GM19239 (cell line): ENCODE measurements at regions not wholly inside any gene's neighbourhood (a gene's known extent, or its start where the extent isn't known, plus 50 kb on each side); places are given as distances from the start of the nearest gene placed in this dataset.

Source experiments
- DNase-seq: peaks from one replicate; pipeline ENCODE4 v3.0.0; 2011; ENCODE audit warnings: low spot score; ENCODE audit not compliant: insufficient read length
- FAIRE-seq: peaks from 2 replicates; lab custom pipeline; 2011; peaks lifted over from hg19 to GRCh38; lab: Jason Lieb, UNC

DNA sequence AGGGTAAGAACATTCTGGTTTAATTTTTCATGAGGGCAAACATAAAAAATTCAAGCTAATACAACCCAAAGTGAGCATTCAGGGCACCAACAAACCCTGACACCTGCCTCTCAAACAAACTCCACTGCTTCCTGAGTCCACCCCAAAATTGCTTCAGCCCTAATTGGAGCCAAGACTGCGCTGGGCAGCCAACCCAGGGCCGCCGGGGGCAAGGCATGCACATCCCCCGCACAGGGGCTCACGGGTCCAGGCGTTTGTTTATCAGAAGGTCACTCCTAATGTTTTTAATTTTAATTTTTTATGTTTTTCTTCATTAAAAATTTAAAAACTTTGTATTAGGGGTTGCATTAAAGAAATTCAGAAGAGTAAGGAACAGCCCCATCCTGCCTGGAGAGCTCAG lies 459.1 kb upstream of the CDH4 start:
- no peak for DNase-seq
- no peak for FAIRE-seq

DNA sequence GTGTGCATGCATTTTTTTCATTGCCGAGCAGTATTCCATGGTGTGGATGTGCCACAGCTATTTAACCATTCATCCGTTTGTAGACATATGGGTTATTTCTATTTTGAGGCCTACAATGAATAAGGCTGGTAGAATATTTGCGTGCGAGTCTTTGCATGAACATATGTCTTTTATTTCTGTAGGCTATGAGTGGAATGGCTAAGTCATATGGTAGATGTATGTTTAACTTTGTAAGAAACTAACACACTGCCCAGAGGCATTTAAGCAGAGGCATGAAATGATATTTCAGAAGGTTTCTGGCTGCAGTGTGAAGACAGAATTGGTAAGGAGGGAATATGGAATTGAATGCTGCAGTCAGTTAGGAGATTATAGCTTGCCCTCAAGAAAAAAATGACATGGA lies 457.4 kb upstream of the CDH4 start:
- DNase-seq (no peak), FAIRE-seq (no peak)

DNA sequence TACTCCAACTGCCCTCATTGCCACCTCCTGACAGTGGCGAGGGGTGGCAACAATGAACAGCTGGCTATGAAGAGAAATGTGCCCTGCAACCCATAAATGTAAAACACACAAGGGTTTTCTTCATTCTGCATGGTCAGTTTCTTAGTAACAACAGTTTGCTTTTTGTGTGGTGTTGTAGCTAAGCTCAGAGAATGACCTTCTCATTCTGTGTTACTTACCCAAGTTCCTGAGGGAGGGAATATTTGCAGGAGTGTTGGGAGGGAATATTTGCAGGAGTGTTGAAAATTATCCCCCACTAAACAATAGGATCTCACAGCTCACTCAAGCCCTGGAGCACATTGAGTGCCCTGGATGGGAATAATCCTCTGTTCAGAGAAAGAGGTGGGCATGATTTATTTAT lies 456.4 kb upstream of the CDH4 start:
- FAIRE-seq (no peak), DNase-seq (no peak)

DNA sequence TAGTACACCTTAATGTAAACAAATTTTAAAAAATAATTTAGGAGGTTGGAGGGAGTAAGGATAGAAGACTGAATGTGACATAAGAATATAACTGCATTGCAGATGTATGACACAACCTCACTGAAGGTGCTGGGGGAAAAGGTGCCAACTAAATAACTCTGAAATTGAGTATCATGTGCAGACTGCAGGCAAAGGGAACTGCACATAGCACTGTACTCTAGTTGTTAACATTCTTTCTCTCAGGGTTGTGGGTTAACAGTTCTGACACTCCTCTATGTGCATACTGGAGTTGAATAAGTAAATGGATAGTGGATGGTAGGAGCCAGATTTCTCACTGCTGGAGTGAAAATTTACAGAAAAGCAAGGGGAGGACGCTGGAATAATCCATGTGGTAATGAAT lies 451.9 kb upstream of the CDH4 start:
- no peak for FAIRE-seq
- no peak for DNase-seq

DNA sequence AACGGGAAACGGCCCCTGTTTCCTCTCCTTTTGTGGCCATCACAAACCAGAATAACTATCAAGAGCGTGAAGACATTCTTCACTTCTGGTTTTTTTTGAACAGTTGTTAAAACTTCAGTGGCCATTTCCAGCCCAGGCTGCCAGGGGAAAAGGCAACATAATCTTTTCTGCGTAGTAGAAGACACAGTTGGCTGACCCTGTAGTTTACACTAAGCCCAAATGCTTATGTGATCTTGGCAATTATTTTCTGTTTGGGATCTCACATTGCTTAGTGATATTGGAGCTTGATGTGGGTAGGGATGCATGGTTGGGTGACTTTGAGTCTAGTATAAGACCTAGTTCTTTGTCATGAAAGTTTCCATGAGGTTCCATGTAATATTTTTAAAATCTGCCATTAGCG lies 449.4 kb upstream of the CDH4 start:
- FAIRE-seq (no peak), DNase-seq (no peak)

DNA sequence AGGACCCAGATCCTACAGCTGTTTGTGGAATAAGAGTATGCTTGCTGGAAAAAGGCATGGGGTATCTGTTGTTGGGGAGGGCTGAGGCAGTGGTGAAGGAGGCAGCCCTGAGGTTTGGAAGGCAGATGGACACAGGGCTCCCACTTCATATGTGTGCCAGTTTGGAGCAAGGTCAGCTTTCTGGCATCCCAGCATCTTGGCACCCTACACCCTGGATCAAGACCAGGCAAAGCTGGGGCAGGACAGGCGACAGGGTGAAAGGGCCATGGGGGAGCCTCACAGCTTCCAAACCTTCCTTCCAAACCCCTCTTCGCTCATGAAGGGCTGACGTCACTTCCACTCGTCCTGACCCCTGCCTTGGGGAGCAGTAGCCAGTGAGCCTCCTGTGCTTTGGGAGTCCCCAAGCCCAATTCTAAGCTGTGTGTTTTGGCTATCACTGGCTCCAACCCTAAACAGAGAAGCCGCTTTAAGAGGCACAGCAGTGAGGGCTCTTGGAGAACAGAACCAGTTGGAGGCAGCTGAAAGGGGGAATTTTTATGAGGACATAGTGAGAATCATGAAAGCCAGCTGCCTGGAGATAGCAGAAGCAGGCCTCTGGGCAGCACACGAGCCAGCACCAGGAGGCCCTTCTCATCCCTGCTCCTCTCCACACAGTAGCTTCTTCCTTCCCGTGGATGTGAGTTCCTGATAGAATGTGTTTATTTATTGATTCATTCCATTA lies 448.6 kb upstream of the CDH4 start:
- DNase-seq (no peak), FAIRE-seq (no peak)

DNA sequence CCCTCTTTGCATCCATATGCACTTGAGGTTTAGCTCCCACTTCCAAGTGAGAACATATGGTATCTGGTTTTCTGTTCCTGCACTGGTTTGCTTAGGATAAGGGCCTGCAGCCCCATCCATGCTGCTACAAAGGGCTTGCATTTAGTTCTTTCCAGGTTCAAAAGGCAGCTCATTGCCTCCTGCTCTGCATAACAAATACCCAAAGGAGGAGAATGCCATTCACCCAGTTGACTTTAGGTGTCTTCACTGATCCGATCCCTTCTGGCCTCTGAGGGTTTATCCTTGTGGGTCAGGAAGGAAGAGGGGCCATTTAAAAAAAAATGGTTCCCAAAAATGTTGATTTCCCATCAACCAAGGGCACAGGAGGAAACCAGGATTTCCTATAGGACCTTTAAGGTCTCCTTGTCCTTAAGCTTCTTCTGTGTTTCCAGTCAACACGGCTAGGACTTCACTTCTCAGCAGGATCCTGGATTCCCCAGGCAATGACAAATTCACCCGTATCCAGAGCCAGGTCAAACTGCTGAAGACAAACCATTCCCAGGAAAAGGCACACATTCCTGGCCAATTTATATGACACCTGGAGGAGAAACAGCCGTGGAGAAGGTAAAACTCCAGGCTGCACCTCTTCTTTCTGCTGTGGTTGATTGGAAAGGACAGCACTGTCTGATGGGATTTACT lies 447.7 kb upstream of the CDH4 start:
- FAIRE-seq (no peak), DNase-seq (no peak)

DNA sequence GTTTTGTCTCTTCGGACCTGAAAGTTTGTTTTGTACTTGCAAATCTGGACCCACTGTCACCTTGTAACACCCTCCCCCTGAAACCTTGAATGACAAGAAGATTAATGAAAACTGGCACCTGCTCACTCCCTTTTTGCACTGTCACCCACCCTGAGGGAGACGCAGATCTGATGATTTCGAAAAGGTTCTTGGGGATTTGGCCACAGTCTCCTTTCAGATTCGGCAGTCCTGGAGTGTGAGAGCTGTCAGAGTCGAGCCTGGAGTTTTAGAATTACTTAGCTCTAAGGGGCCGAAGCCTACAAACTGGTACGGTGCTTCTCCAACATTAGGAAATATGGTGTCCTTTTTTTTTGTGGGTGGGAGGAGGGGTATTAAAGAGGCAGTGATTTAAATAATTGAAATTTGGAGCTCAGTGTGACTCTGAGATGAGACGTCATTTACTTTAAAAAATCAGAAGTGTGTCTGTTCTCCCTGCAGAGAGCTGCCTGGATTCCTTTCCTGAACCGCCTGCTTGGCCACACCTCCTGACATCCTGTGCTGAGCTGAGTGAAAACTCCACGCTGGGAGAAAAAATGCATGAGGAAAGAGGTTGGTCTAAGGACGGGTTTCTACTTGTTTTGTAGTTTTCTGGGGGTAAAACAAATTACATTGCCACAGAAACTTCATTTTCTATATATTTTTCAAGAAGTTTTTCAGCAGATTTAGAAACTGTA lies 447.0 kb upstream of the CDH4 start:
- no peak for FAIRE-seq
- no peak for DNase-seq

DNA sequence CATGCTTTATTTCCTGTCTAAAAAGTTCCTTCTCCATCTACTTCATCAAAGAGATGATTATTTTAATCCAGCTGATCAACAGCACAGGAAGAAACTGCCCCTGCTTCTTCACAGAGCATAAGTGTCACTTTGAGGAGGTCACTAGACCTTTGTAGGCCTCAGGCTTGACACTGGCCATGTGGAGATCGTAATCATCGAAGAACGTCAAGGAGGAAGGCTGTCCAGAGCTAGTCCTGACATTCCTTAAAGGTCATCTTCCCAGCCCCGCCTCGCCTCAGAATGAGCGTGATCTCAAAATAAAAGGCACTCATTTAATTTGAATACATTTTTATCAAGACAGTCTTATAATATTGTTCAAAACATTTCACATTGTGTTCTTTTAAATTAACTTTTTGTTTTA lies 445.7 kb upstream of the CDH4 start:
- no peak for FAIRE-seq

DNA sequence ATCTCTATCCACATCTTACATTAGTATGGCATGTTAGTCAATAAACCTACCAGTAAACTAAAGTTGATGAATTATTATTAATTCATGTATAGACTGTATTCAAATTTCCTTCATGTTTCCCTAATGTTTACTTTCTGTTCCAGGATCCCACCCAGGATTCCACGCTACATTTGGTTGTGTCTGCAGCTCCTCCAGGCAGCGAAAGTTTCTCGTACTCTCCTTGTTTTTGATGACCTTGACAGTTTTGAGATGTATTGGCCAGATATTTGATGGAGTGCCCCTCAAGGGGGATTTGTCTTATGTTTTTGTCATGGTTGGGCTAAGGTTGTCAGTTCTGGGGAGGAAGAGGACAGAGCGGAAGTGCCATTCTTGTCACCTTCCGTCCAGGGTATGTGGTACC lies 445.2 kb upstream of the CDH4 start:
- no peak for DNase-seq
- FAIRE-seq = no peak

More for the DNA sequence above, 445.7 kb upstream of the CDH4 start:
- DNase-seq = no peak

DNA sequence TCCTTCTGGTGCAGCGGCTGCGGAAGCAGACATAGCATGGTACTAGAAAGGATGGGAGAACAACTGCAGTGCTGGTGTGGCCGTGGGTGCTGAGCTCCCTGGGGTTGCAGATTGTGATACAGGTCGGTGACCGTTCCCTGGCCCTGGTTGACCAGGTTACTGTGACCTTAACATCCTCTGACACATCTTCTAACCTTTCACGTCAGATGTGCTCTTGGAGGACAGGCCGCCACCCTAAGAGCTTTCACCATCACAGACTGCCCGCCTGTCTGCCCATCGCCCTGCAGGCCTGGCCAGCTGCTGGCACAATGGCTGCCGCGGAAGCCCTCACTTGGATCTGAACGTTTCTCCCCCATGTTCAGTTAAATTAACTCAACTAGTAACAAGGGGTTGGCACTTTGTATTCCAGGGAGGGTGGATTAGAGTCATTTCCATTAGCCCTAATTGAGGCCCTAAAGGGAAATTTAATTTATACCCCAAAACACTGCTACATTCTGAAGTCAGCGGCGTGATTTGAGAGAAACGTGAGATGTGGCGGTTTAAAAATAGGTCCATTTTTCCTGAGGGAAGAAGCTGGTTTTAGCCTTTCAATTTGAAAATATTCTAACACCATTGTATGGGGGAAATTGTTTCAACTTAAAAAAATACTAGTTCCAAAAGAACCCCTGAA lies 443.9 kb upstream of the CDH4 start:
- FAIRE-seq (no peak), DNase-seq (no peak)

DNA sequence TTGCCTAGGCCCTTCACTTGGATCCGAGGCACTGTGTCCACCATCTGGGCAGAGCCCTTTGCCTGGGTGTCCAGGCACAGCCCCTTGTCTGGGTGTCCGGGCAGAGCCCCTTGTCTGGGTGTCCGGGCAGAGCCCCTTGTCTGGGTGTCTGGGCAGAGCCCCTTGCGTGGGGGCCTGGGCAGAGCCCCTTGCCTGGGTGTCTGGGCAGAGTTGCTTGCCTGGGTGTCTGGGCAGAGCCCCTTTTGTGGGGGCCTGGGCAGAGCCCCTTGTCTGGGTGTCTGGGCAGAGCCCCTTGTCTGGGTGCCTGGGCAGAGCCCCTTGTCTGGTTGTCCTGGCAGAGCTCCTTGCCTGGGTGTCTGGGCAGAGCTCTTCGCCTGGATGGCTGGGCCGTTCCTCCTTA lies 443.4 kb upstream of the CDH4 start:
- FAIRE-seq = no peak
- DNase-seq = no peak

DNA sequence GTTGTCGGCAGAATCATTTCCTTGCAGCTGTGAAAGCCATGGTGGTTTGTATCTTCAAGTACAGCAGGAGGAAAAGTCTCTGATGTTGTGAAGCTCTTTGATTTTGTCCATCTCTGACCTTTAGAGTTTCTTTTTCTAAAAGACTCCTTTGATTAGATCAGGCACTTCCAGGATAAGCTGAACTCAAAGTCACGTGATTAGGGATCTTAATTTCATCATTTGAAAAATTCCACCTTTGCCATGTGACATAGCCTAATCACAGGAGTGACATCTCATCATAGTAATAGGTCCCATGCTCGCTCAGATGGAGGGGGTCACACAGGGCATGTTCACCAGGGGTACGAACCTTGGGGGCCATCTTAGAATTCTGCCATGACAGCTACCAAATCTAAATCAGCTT lies 441.5 kb upstream of the CDH4 start:
- FAIRE-seq (no peak), DNase-seq (no peak)

DNA sequence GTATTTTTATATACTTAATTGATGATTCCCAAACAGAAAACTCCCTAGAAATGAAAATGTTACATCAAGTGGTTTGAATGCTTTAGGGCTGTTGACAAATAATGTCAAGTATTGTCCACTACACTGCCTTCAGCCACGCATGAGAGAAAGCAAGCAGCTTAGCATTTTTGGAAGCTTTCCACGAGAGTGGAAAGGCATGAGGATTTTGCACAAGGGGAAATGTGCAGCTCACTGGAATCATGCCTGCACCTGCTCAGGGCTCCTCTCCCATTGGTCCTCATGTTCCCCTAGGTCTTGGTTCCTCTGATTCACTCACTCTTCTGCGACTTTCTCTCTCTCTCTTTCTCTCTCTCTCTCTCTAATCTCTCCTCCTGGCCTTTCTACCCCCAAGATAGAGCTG lies 439.5 kb upstream of the CDH4 start:
- FAIRE-seq (no peak), DNase-seq (no peak)

DNA sequence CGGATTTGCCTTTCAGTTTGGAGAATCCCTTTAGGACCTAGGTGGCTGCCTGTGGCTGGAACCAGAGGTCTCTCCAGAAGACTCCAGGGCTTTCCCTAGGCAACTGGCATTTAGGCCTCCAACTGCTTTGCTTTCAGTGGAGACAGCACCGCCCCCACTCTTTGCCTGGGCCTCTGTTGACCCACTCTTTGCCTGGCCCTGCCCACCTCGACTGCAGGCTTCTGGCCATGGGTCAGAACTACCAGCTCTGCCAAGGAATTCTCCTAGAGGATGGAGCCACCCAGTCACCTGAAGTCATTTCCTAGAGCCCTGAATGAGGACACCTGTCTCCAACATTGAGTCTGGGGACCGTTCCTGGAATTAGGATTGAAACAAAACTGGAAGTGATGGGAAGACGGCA lies 439.0 kb upstream of the CDH4 start:
- DNase-seq (no peak), FAIRE-seq (no peak)

DNA sequence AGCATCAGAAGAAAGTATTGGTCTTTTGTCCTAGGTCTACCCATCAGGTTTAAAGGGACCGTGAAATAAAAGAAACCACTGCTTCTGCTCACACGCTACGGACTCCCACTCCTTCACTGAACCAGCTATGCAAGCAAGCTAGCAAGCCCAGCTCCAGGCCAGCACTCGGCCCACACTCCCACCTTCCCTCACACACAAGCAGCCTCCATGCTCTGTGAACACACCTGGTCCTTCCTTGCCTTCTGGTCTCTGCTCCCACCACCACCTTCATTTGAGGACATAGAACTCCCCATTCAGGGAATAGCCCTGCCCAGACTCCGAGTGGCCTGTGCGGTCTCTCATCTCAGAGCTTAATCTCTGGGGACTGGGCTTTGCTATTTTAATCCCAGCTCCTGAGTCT lies 436.4 kb upstream of the CDH4 start:
- FAIRE-seq (no peak), DNase-seq (no peak)

DNA sequence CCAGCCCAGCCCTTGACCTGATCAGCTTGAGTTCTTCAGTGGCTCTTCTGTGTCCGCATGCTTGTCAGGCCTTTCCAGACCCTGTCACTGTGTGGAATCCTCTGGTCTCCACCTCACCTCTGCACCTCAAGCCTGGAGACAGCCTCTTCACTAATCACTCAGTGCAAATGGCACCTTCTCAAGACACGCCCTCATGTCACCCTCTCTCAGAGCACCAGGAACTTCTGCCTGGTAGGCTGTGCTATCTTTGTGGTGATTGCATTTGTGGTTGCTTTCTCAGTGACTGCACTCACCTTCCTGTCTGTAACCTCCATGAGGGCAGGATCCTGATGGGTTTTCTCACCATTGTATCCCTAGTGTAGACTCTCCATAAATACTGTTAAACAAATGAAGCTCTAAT lies 435.2 kb upstream of the CDH4 start:
- DNase-seq (no peak), FAIRE-seq (no peak)

DNA sequence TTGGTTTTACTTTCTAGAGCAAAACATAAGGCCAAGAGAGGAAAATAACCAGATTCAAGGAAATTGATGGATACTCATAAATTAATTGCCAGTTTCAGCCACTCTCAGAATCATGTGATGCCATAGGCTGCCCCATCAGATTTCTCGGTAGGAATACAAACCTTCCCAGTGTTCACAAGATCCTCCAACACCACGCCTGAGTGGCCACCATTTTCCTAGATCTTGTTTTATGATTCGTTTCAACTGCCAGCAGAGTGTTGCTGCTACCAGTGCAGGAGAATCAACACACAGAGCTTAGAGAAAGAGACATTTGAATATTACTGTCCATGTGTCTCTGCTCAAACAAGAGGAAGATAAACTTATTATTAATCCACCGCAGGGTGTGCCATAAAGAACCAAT lies 434.2 kb upstream of the CDH4 start:
- FAIRE-seq = no peak

DNA sequence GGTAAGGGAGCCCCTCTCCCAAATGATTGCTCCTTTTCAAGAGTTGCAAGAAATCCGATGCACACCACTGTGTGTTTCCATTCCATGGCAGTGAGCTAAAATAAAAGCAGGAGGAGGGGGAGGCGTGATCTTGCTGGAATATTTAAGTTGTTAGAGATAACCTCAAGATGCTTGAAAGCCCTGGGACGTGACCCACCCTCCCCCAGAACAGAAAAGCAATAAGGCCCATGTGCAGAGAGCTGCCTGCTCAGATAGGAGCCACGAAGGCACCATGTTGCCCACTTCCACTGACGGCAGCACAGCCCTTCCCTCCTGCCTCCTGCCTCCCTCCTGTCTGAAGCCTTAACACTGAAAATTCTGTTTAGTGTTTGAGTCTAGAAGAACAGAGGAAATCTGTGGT lies 432.6 kb upstream of the CDH4 start:
- no peak for FAIRE-seq
- DNase-seq = no peak

More for the DNA sequence above, 434.2 kb upstream of the CDH4 start:
- DNase-seq = no peak

DNA sequence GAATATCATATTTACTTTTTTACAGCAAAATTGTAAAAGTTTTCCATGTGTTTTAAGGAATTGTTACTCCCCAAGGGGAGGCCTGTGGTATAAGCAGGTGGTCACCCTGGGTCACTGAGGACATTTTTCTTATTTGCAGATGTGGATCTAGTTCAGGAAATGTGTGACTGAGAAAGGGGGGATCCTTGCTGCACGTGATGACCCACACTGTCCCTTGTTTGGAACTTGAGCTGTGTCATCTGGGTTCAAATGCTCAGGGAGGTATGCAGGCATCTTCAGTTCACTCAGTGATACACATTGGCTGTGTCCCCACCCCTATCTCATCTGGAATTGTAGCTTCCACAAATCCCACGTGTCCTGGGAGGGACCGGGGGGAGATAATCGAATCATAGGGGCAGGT lies 431.9 kb upstream of the CDH4 start:
- FAIRE-seq (no peak), DNase-seq (no peak)

DNA sequence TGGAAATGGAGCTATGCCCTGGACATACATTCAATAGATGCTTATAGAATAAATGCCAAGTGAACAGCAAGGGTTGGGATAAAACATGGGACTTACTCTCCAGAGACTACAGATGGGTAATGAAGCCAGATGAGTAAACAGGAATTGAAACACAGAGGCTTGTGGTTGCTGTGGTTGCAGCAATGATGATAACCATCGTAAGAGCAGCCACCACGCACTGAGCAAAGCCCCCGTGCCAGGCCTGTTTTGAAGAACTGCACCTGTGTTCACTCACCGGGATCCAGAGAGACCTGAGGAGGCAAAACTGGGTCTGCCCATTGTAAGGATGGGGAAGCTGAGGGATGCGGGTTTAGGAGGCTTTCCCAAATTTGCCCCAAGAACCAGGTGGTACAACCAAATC lies 431.1 kb upstream of the CDH4 start:
- no peak for FAIRE-seq

More for the DNA sequence above, 431.1 kb upstream of the CDH4 start:
- no peak for DNase-seq
